HG02943 (cell line): ENCODE measurements at regions not wholly inside any gene's neighbourhood (a gene's known extent, or its start where the extent isn't known, plus 50 kb on each side); places are given as distances from the start of the nearest gene placed in this dataset.
"Not testable (repeated sequence)": the region's sequence is repeated elsewhere in the genome, so short reads cannot be mapped to it uniquely, and the experiment has no call there.

ENCODE experiments used
- ATAC-seq: cut with Tn5 transposase; IDR thresholded peaks from one replicate; pipeline ENCODE4 v1.9.1; 2021; ENCODE audit warnings: mild to moderate bottlenecking, low read depth, moderate library complexity; ENCODE audit not compliant: unreplicated experiment

- ATAC-seq: no peak
These were observed 429.8 kb downstream of the TOX3 start for GRCh38 chr16:52117171-52117570.

GRCh38 chr16:52114379-52114778, 432.6 kb downstream of the TOX3 start:
- no peak for ATAC-seq

GRCh38 chr16:52113533-52114183, 433.3 kb downstream of the TOX3 start:
- no peak for ATAC-seq

GRCh38 chr16:52104993-52105392, 441.9 kb downstream of the TOX3 start:
- ATAC-seq: not testable (repeated sequence)

DNA sequence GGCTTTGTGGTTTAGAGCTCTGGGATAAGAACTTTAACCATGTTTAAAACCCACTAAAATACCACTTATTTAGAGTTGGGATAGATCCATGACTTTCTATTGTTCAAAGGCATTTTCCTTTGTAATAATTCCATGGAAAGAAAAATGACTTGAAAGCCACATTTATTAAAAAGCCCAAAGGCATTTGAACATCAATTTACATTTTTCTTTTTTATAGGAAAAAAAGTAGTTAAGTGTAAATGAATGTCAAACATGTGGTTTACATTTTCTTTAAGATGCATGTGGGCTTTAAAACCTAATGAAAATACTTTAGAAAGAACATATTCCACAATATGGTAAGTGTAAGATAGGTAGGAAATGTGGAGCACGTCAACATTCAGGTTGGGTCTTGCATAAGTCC, 443.2 kb downstream of the TOX3 start:
- ATAC-seq: no peak

- no peak for ATAC-seq
These were observed 445.7 kb downstream of the TOX3 start for GRCh38 chr16:52101246-52101645.

- no peak for ATAC-seq
These were observed 447.6 kb downstream of the TOX3 start for GRCh38 chr16:52099382-52099781.

DNA sequence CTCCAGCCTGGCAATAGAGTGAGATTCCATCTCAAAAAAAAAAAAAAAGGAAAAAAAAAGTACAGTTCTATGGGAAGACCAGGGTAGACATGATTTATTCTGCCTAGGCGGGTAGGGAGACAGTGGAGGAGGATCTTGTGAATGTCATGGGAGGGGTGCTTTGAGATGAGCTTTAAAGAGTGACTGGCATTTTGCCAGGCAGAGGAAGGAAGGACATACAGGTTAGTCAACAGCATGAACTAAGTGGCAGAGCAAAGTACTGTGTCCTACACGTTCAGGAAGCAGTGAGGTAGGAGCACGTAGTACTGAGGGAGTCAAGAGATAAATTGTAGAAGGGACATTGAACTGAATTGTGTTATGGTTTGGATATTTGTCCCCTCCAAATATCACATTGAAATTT, 451.5 kb downstream of the TOX3 start:
- no peak for ATAC-seq

DNA sequence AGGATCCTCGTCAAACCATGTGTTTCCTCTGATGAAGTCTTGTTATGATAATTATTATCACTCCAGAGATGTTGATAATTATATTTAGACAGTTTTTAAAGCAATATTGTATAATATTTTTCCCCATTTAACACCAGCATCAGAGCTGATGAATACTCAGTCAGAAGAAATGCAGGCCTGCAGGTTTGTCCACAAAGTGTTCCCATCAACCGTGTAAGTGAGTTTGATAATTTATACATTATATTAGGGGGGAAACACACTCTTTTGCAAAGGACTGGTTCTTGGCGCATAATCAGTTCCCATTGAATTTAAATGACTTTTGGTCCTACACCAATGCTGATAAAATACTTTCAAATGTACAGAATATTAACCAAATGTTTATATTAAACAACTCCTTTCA, 454.8 kb downstream of the TOX3 start:
- ATAC-seq: no peak

DNA sequence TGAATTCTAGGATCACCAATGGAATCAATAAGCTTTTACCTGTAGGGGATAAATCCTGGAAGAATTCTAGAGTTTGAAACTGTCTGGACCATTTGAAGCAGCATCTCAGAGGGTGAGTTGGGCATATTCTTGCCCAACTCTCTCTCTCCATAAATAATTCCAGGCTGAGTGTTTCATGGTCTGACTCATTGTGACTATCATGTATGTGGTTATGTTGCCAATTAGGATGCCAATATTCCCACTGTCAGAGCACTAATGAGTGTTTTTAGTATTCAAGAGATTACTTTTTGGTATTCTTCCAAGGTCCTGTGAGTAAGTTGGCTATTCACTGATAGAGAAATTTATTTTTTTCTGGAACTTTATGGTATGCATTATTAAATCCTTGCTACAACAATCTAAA, 456.9 kb downstream of the TOX3 start:
- no peak for ATAC-seq

GRCh38 chr16:52089476-52089875, 457.5 kb downstream of the TOX3 start:
- ATAC-seq: no peak

DNA sequence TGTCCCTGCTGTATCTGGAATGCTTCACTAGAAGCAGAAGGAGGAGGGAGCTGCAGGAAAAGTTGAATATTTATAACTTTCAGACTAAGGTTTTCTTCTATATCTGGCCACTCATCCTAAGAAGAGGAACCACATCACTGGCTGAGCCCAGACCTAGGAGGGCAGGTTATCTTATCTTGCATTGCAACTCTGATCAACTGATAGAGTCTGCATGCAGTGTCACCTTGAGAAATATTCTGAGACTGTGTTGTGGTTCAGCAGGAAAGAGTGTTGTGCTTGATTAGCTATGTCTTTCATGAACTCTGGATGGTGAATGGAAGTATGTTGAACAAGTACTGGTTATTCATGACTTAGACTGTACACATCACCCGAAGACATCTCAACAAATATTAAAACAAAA, 460.0 kb downstream of the TOX3 start:
- ATAC-seq: no peak

- no peak for ATAC-seq
These were observed 468.0 kb downstream of the TOX3 start for GRCh38 chr16:52078716-52079655.

GRCh38 chr16:52077607-52078006, 469.3 kb downstream of the TOX3 start:
- no peak for ATAC-seq

DNA sequence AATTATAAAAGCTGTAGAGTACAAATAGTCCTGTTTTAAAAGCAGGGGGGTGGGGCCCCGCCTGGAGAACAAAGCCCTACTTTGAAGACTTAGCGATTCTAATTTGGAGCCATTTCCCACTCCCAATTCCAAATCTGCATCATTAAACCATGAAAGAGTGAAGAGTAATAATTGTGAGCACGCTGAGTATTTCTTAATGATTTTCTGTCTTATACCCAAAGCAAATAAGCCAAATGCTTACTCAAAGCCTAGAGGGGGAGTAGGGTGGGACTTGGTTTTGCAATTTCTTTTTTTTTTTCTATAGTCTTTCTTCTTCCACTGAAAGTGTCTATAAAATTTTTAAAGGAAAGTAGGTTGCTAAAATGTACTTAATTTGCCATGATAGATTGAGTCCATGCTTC, 470.1 kb downstream of the TOX3 start:
- ATAC-seq: no peak

DNA sequence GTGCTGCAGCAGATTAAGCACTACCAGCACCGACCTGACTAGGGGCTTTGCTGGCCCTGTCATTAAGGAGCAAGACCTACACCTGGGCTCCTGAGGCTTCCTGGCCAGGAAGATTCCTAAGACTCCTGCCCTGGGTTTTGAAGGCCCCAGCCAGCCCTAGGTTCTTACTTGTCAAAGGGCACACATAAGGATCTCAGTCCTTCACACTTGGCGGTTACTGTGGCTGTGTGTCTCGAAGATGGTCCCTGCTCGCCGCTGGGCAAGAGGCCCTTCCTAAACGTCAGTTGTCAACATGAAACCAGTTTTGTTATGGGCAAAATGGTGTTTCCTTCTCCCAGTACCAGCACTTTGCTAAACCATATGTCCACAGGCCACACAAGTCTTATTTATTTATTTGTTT, 470.6 kb downstream of the TOX3 start:
- ATAC-seq: no peak

- no peak for ATAC-seq
These were observed 472.8 kb downstream of the TOX3 start for GRCh38 chr16:52074133-52074532.

GRCh38 chr16:52073024-52073423, 473.9 kb downstream of the TOX3 start:
- ATAC-seq: no peak

DNA sequence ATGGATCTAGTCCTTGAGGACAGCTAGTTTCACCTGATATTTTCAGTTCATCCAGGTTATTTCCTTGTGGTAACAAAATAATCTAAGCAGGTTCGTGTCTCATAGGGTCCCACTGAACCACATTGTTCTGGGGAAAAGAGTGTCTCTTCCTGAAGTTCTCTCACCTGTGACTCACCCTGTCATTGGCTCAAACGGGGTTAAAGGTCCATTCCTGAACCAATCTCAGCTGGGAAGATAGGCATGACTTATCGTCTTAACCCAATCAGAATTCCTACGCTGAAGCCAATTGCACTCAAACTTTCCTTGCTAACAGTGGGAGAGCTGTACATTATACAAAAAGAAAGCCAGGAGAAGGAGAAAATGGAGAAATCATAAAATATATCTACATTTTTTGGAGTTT, 475.8 kb downstream of the TOX3 start:
- ATAC-seq: no peak

- ATAC-seq: no peak
These were observed 476.4 kb downstream of the TOX3 start for GRCh38 chr16:52070341-52071057.

DNA sequence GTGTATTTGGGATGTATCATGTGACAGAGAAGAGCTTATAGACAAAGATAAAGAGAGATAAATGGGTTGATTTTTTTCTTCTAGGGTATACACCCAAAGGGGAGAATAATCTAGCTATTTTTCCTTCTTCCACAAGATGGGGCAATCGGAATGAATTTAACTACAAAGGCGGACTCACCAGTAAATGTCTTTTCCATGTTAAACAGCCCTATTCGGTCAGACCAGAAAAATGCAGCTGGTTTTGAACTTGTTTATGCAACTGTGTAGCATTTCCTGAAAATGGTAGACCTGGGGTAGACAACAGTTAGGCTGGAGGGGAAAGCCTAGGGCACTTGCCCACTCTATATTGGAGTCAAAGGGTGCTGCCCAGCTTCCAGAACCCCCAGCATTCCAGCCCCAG, 477.1 kb downstream of the TOX3 start:
- ATAC-seq: no peak
